ENCODE measurements at regions not wholly inside any gene's neighbourhood (a gene's known extent, or its start where the extent isn't known, plus 50 kb on each side); places are given as distances from the start of the nearest gene placed in this dataset.

- DNase-seq (ENCODE audit: low spot score) (no peak), FAIRE-seq (no peak), ATAC-seq (no peak)
- Histone ChIP-seq H3K27me3 (ENCODE audit: control insufficient read depth in 1 of 2, insufficient read depth in 2 of 2, low read length in 2 of 2) (peaks cover 1 to 3% of the 10 kb centered on the region in 2 experiments; a peak in 2 of 5 replicates), H3K9me3 (ENCODE audit: low read length) (no peaks in the 10 kb centered on the region), H2AFZ (ENCODE audit: low read length) (no peak overlapping the region), H3K4me1 (ENCODE audit: insufficient read depth, low read length) (no peaks in the 10 kb centered on the region), H3K4me2 (ENCODE audit: low read depth, low read length) (no peak overlapping the region), H3K36me3 (replicated peaks in 1 of 2; ENCODE audit: control insufficient read depth in 1 of 2, insufficient read depth in 2 of 2, low read length in 2 of 2) (no peaks in the 10 kb centered on the region), H4K20me1 (ENCODE audit: insufficient read depth, low read length) (no peaks in the 10 kb centered on the region), H3K79me2 (ENCODE audit: insufficient read depth, low read length) (no peaks in the 10 kb centered on the region), H3K27ac (ENCODE audit: extremely low read length, insufficient read depth, low read length) (no peak overlapping the region), H3K9ac (ENCODE audit: insufficient read depth, low read depth, low read length) (no peak overlapping the region), H3K4me3 (replicated peaks in 1 of 3; ENCODE audit: insufficient read depth in 1 of 3, low read depth in 2 of 3, low read length in 3 of 3) (no peak overlapping the region)
- in situ Hi-C loops (cut with HindIII; ENCODE audit: extremely low pct_ligation_motif_present, low pct_unique_long_range_greater_than_20kb) (no loop called here), intact Hi-C loops (cut with micrococcal nuclease; ENCODE audit: unreplicated experiment) (no loop called here)
- TF ChIP-seq ZNF580 (CRISPR knock-in tag; IDR thresholded peaks at IDR 0.05; ENCODE audit: borderline replicate concordance, low read depth) (no peak), MAFF (IDR thresholded peaks at IDR 0.05; ENCODE audit: low read depth, low read length) (no peak), FOSL1 (CRISPR knock-in tag; IDR thresholded peaks at IDR 0.05; ENCODE audit: borderline replicate concordance) (no peak), ZBTB38 (CRISPR knock-in tag; IDR thresholded peaks at IDR 0.05) (no peak), CSRNP2 (CRISPR knock-in tag; conservative IDR thresholded peaks at IDR 0.05; ENCODE audit: low read depth) (no peak)
- BruUV-seq (replicated peaks): no TSS peak
- WGBS (ENCODE audit: low lambda C conversion rate): 46% methylated on average over 6 of the region's 6 CpGs
- POLR2A ChIA-PET: no interaction called here
- CTCF ChIA-PET (ENCODE audit: low intra/inter-chr PET ratio, low total read pairs): no interaction called here
Measured at GRCh38 chr6:14453712-14454472, 336.3 kb downstream of the CD83 start.

GRCh38 chr6:14454473-14454775 is 336.9 kb downstream of the CD83 start:
- Histone ChIP-seq H3K9me3 (ENCODE audit: low read length) (no peaks in the 10 kb centered on the region), H3K9ac (ENCODE audit: insufficient read depth, low read depth, low read length) (no peak overlapping the region), H3K36me3 (replicated peaks in 1 of 2; ENCODE audit: control insufficient read depth in 1 of 2, insufficient read depth in 2 of 2, low read length in 2 of 2) (no peaks in the 10 kb centered on the region), H2AFZ (ENCODE audit: low read length) (no peak overlapping the region), H3K79me2 (ENCODE audit: insufficient read depth, low read length) (no peaks in the 10 kb centered on the region), H4K20me1 (ENCODE audit: insufficient read depth, low read length) (no peaks in the 10 kb centered on the region), H3K4me3 (replicated peaks in 1 of 3; ENCODE audit: insufficient read depth in 1 of 3, low read depth in 2 of 3, low read length in 3 of 3) (no peak overlapping the region), H3K4me2 (ENCODE audit: low read depth, low read length) (no peak overlapping the region), H3K4me1 (ENCODE audit: insufficient read depth, low read length) (no peaks in the 10 kb centered on the region), H3K27ac (ENCODE audit: extremely low read length, insufficient read depth, low read length) (no peak overlapping the region), H3K27me3 (ENCODE audit: control insufficient read depth in 1 of 2, insufficient read depth in 2 of 2, low read length in 2 of 2) (peaks cover 1 to 3% of the 10 kb centered on the region in 2 experiments; a peak in 2 of 5 replicates)
- POLR2A ChIA-PET: no interaction called here
- FAIRE-seq (no peak), DNase-seq (ENCODE audit: low spot score) (no peak), ATAC-seq (no peak)
- in situ Hi-C loops (cut with HindIII; ENCODE audit: extremely low pct_ligation_motif_present, low pct_unique_long_range_greater_than_20kb): no loop called here
- CTCF ChIA-PET (ENCODE audit: low intra/inter-chr PET ratio, low total read pairs): no interaction called here
- BruUV-seq (replicated peaks): no TSS peak
- 35% methylated on average over 4 of the region's 4 CpGs for WGBS (ENCODE audit: low lambda C conversion rate)
- intact Hi-C loops (cut with micrococcal nuclease; ENCODE audit: unreplicated experiment): no loop called here
- no peak for TF ChIP-seq ZMAT3 (CRISPR knock-in tag; conservative IDR thresholded peaks at IDR 0.05)
- no peak for TF ChIP-seq MXD1 (CRISPR knock-in tag; IDR thresholded peaks at IDR 0.05)
- TF ChIP-seq ASH2L (IDR thresholded peaks at IDR 0.05; ENCODE audit: insufficient read length, low read depth, low read length): no peak
- no peak for TF ChIP-seq POLR2G (IDR thresholded peaks at IDR 0.05; ENCODE audit: low read depth, low read length)
- no peak for TF ChIP-seq ZNF773 (CRISPR knock-in tag; IDR thresholded peaks at IDR 0.05; ENCODE audit: borderline replicate concordance)
- TF ChIP-seq HOXD1 (CRISPR knock-in tag; IDR thresholded peaks at IDR 0.05): no peak
- no peak for TF ChIP-seq MXD3 (CRISPR knock-in tag; IDR thresholded peaks at IDR 0.05)
- no peak for TF ChIP-seq ZBTB14 (CRISPR knock-in tag; IDR thresholded peaks at IDR 0.05)
- no peak for TF ChIP-seq TBL1XR1 (IDR thresholded peaks at IDR 0.05; ENCODE audit: borderline replicate concordance, low read length, partially characterized antibody)
- TF ChIP-seq MIER3 (CRISPR knock-in tag; IDR thresholded peaks at IDR 0.05; ENCODE audit: borderline replicate concordance): no peak
- TF ChIP-seq SKI (IDR thresholded peaks at IDR 0.05; ENCODE audit: partially characterized antibody): no peak

All from HepG2 (cell line).